A549 (cell line): ENCODE measurements at regions not wholly inside any gene's neighbourhood (a gene's known extent, or its start where the extent isn't known, plus 50 kb on each side); places are given as distances from the start of the nearest gene placed in this dataset.

ENCODE experiments used
- ATAC-seq, 2 experiments: fragments of 200-7000 bp in 1 of 2; fragments of >200 bp in 1 of 2; cut with Nextera tagmentation in 1 of 2; cut with Tn5 transposase in 1 of 2; 3 replicates each; pipeline versions ENCODE4 v1.8.0 to v1.9.1; 2018 to 2020; ENCODE audit warnings: mild to moderate bottlenecking in 1 of 2, moderate library complexity in 1 of 2
- CTCF ChIA-PET: fragments of 300-600 bp; sonication (Branson Sonifier 250); formaldehyde crosslinking; extraction: SDS; loops from one replicate; lab custom pipeline; 2021; ENCODE audit warnings: antibody characterized with exemption, inconsistent platforms; lab: Yijun Ruan, JAX
- POLR2A ChIA-PET: fragments of 350-600 bp; formaldehyde crosslinking; extraction: SDS; loops from one replicate; lab custom pipeline; 2021; ENCODE audit warnings: antibody characterized with exemption, inconsistent platforms; lab: Yijun Ruan, JAX
- DNase-seq, 2 experiments: peaks; one replicate each; pipeline versions ENCODE4 v3.0.0 to v3.0.0-alpha.2; 2011 to 2016; ENCODE audit warnings: low read depth in 1 of 2, low spot score in 1 of 2
- FAIRE-seq: peaks from 2 replicates; lab custom pipeline; 2011; peaks lifted over from hg19 to GRCh38; lab: Jason Lieb, UNC
- H3K27ac ChIP-seq, 2 experiments: fragments of >200 bp; sonication (Bioruptor Twin); formaldehyde crosslinking; 3 replicates each; pipeline ENCODE4 v1.5.1; 2016 to 2017
- H3K4me1 ChIP-seq: fragments of >200 bp; sonication (Bioruptor Twin); formaldehyde crosslinking; 3 replicates; pipeline ENCODE4 v1.6.1; 2016
- H3K4me2 ChIP-seq: fragments of >200 bp; sonication (Bioruptor Twin); formaldehyde crosslinking; 3 replicates; pipeline ENCODE4 v1.6.1; 2016
- H3K4me3 ChIP-seq: fragments of >200 bp; sonication (Bioruptor Twin); formaldehyde crosslinking; 3 replicates; pipeline ENCODE4 v1.5.1; 2016
- H3K9me3 ChIP-seq: fragments of >200 bp; sonication (Bioruptor Twin); formaldehyde crosslinking; 3 replicates; pipeline ENCODE4 v1.6.1; 2016
- BHLHE40 ChIP-seq: IDR thresholded peaks from 2 replicates; pipeline ENCODE4 v1.6.1; 2012; ENCODE audit warnings: low read depth, low read length, inconsistent platforms
- CBX8 ChIP-seq: fragments of 200-600 bp; sonication (generic); IDR thresholded peaks from 2 replicates; pipeline ENCODE4 v1.6.1; 2016
- CHD2 ChIP-seq: fragments of 150-350 bp; IDR thresholded peaks from 2 replicates; pipeline ENCODE4 v1.6.1; 2014; ENCODE audit warnings: low read length; ENCODE audit not compliant: partially characterized antibody
- FOXS1 ChIP-seq: fragments of 250-450 bp; sonication (Bioruptor Pico); IDR thresholded peaks from 2 replicates; pipeline ENCODE4 v1.5.0; 2020; ENCODE audit warnings: mild to moderate bottlenecking, moderate library complexity
- GATA3 ChIP-seq: IDR thresholded peaks from 2 replicates; pipeline ENCODE4 v1.6.1; 2012; ENCODE audit warnings: borderline replicate concordance
- HDAC2 ChIP-seq: fragments of 200-600 bp; sonication (generic); IDR thresholded peaks from 2 replicates; pipeline ENCODE4 v1.6.1; 2016
- JUN ChIP-seq, 2 experiments: fragments of >200 bp; sonication (Bioruptor Twin); formaldehyde crosslinking; IDR thresholded peaks; 2 replicates in 1 of 2; 3 replicates in 1 of 2; pipeline ENCODE4 v1.6.1; 2016 to 2017
- KDM1A ChIP-seq: fragments of 200-600 bp; sonication (generic); IDR thresholded peaks from 2 replicates; pipeline ENCODE4 v1.6.1; 2016; ENCODE audit warnings: low read depth, mild to moderate bottlenecking
- KDM5A ChIP-seq: fragments of 200-600 bp; sonication (generic); IDR thresholded peaks from 2 replicates; pipeline ENCODE4 v1.6.1; 2016; ENCODE audit warnings: antibody characterized with exemption, mild to moderate bottlenecking
- PBX3 ChIP-seq: IDR thresholded peaks from 2 replicates; pipeline ENCODE4 v1.6.1; 2012
- RAD21 ChIP-seq, 2 experiments: fragments of >200 bp in 1 of 2; sonication (Bioruptor Twin) in 1 of 2; formaldehyde crosslinking in 1 of 2; IDR thresholded peaks in 1 of 2; conservative IDR thresholded peaks in 1 of 2; 2 replicates in 1 of 2; 3 replicates in 1 of 2; pipeline ENCODE4 v1.6.1; 2012 to 2018; ENCODE audit warnings: inconsistent platforms in 1 of 2
- RARB ChIP-seq: fragments of 250-450 bp; sonication (Bioruptor Pico); IDR thresholded peaks from 2 replicates; pipeline ENCODE4 v1.8.0; 2021; ENCODE audit warnings: mild to moderate bottlenecking, moderate library complexity
- SREBF2 ChIP-seq: fragments of 450-650 bp; IDR thresholded peaks from 2 replicates; pipeline ENCODE4 v1.6.1; 2014; ENCODE audit warnings: mild to moderate bottlenecking, moderate library complexity
- WGBS: methylation state at CpG from one replicate; pipeline ENCODE4 v1.1.6; 2017; ENCODE audit errors: missing lambda C conversion rate; 5-methylcytosine and 5-hydroxymethylcytosine counted together
- TF ChIP-seq, protein P1 (sequence below): fragments of 200-600 bp; sonication (generic); IDR thresholded peaks from 2 replicates; pipeline ENCODE4 v1.6.1; 2016; ENCODE audit warnings: antibody characterized with exemption, mild to moderate bottlenecking, moderate library complexity
- TF ChIP-seq, protein P2 (sequence below): fragments of 150-350 bp; IDR thresholded peaks from 2 replicates; pipeline ENCODE4 v1.6.1; 2014; ENCODE audit warnings: low read depth, mild to moderate bottlenecking, low read length

GRCh38 chr3:66561367-66561766 is 60.5 kb upstream of the LRIG1 start:
- DNase-seq (no peak), FAIRE-seq (no peak), ATAC-seq (no peak)
- CTCF ChIA-PET: no interaction called here
- H3K4me1 ChIP-seq: no peaks in the 10 kb centered on the region
- H3K9me3 ChIP-seq: no peaks in the 10 kb centered on the region
- H3K4me3 ChIP-seq: no peak overlapping the region
- H3K27ac ChIP-seq: no peak overlapping the region
- H3K4me2 ChIP-seq: no peak overlapping the region
- TF ChIP-seq SREBF2: no peak
- TF ChIP-seq, all 56 proteins: peak for 0
- POLR2A ChIA-PET: no interaction called here

- TF ChIP-seq RAD21 (conservative IDR thresholded peaks at IDR 0.05 in 1 of 2, IDR thresholded peaks at IDR 0.05 in 1 of 2) (no peak), KDM1A (no peak), FOXS1 (no peak), KDM5A (no peak), CBX8 (no peak), RARB (CRISPR knock-in tag) (no peak)
- H3K27ac ChIP-seq: no peak overlapping the region
- H3K4me3 ChIP-seq: no peak overlapping the region
- no peak for FAIRE-seq
- POLR2A ChIA-PET: no interaction called here
- WGBS: 37% methylated on average over 3 of the region's 3 CpGs
- no peak for DNase-seq
- no peak for ATAC-seq
- H3K9me3 ChIP-seq: no peaks in the 10 kb centered on the region
- CTCF ChIA-PET: no interaction called here
- no peaks in the 10 kb centered on the region for H3K4me1 ChIP-seq
- H3K4me2 ChIP-seq: no peak overlapping the region
Observed at GRCh38 chr3:66565301-66565700, 64.5 kb upstream of the LRIG1 start.

DNA sequence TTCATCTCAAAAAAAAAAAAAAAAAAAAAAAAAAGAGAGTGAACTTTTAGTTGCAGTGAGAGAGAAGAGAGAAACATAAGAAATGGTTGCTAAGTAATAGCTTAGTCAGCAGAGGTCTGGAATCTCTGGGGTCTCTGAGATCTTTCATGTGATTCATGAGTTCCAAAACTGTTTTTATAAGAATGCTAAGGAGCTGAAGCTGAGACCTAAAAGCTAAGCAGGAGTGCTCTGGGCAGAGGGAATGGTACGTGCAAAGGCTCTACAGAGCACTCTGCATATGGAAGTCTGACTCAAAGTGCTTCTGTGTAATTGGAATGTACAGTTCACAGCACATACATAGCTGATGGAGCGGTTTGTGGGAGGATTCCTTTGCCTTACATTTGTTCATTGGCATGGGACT is 66.3 kb upstream of the LRIG1 start:
- Histone ChIP-seq H3K27ac (no peak overlapping the region), H3K4me2 (no peak overlapping the region), H3K4me3 (no peak overlapping the region), H3K4me1 (no peaks in the 10 kb centered on the region), H3K9me3 (no peaks in the 10 kb centered on the region)
- CTCF ChIA-PET: interaction anchor here (1.2 kb wide), 1 partner anchor 9 kb away, joined by 5 read pairs; no protein-coding TSS in a partner anchor
- POLR2A ChIA-PET: interaction anchor here (0.7 kb wide), 1 partner anchor 981 kb away, joined by 9 read pairs; no protein-coding TSS in a partner anchor
- no peak for ATAC-seq
- DNase-seq: no peak
- 78% methylated on average over 2 of the region's 2 CpGs for WGBS
- FAIRE-seq: no peak
- TF ChIP-seq JUN (IDR thresholded peaks at IDR 0.05) (no peak), HDAC2 (no peak), GATA3 (no peak), CHD2 (no peak), BHLHE40 (no peak), PBX3 (no peak), CBX8 (no peak)
- TF ChIP-seq, protein P1, sequence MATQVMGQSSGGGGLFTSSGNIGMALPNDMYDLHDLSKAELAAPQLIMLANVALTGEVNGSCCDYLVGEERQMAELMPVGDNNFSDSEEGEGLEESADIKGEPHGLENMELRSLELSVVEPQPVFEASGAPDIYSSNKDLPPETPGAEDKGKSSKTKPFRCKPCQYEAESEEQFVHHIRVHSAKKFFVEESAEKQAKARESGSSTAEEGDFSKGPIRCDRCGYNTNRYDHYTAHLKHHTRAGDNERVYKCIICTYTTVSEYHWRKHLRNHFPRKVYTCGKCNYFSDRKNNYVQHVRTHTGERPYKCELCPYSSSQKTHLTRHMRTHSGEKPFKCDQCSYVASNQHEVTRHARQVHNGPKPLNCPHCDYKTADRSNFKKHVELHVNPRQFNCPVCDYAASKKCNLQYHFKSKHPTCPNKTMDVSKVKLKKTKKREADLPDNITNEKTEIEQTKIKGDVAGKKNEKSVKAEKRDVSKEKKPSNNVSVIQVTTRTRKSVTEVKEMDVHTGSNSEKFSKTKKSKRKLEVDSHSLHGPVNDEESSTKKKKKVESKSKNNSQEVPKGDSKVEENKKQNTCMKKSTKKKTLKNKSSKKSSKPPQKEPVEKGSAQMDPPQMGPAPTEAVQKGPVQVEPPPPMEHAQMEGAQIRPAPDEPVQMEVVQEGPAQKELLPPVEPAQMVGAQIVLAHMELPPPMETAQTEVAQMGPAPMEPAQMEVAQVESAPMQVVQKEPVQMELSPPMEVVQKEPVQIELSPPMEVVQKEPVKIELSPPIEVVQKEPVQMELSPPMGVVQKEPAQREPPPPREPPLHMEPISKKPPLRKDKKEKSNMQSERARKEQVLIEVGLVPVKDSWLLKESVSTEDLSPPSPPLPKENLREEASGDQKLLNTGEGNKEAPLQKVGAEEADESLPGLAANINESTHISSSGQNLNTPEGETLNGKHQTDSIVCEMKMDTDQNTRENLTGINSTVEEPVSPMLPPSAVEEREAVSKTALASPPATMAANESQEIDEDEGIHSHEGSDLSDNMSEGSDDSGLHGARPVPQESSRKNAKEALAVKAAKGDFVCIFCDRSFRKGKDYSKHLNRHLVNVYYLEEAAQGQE: no peak
- TF ChIP-seq, protein P2, sequence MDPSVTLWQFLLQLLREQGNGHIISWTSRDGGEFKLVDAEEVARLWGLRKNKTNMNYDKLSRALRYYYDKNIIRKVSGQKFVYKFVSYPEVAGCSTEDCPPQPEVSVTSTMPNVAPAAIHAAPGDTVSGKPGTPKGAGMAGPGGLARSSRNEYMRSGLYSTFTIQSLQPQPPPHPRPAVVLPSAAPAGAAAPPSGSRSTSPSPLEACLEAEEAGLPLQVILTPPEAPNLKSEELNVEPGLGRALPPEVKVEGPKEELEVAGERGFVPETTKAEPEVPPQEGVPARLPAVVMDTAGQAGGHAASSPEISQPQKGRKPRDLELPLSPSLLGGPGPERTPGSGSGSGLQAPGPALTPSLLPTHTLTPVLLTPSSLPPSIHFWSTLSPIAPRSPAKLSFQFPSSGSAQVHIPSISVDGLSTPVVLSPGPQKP: no peak
